ENCODE measurements at regions not wholly inside any gene's neighbourhood (a gene's known extent, or its start where the extent isn't known, plus 50 kb on each side); places are given as distances from the start of the nearest gene placed in this dataset.

- H3K27me3 ChIP-seq, result no peaks in the 10 kb centered on the region
- DNase-seq, result no peak
- H3K4me1 ChIP-seq, result no peaks in the 10 kb centered on the region
- no peak for TF ChIP-seq POLR2A (IDR thresholded peaks at IDR 0.05)
- TF ChIP-seq EP300 (IDR thresholded peaks at IDR 0.05; ENCODE audit: low read depth), result no peak
- TF ChIP-seq, protein P1, sequence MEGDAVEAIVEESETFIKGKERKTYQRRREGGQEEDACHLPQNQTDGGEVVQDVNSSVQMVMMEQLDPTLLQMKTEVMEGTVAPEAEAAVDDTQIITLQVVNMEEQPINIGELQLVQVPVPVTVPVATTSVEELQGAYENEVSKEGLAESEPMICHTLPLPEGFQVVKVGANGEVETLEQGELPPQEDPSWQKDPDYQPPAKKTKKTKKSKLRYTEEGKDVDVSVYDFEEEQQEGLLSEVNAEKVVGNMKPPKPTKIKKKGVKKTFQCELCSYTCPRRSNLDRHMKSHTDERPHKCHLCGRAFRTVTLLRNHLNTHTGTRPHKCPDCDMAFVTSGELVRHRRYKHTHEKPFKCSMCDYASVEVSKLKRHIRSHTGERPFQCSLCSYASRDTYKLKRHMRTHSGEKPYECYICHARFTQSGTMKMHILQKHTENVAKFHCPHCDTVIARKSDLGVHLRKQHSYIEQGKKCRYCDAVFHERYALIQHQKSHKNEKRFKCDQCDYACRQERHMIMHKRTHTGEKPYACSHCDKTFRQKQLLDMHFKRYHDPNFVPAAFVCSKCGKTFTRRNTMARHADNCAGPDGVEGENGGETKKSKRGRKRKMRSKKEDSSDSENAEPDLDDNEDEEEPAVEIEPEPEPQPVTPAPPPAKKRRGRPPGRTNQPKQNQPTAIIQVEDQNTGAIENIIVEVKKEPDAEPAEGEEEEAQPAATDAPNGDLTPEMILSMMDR (IDR thresholded peaks at IDR 0.05), result no peak
- TF ChIP-seq POLR2AphosphoS5 (IDR thresholded peaks at IDR 0.05), result no peak
- no peaks in the 10 kb centered on the region for H3K9me3 ChIP-seq
- WGBS, 2 donors (ENCODE audit: low coverage in 1 of 2), result 37 to 46% methylated on average over 3 to 5 of the region's 5 CpGs
- no peaks in the 10 kb centered on the region for H3K36me3 ChIP-seq
- H3K27ac ChIP-seq, result no peak overlapping the region
- in situ Hi-C loops (cut with MboI; ENCODE audit: low pct_ligation_motif_present in 1 of 4, low pct_unique_long_range_greater_than_20kb in 1 of 4, low sequenced_read_pairs in 3 of 4), result no loop called here
- intact Hi-C loops (cut with DNase I; ENCODE audit: low total_unique reads), result no loop called here
- H3K4me3 ChIP-seq, result no peak overlapping the region
Observed at GRCh38 chr18:25727281-25727985, 363.0 kb downstream of the SS18 start.

DNA sequence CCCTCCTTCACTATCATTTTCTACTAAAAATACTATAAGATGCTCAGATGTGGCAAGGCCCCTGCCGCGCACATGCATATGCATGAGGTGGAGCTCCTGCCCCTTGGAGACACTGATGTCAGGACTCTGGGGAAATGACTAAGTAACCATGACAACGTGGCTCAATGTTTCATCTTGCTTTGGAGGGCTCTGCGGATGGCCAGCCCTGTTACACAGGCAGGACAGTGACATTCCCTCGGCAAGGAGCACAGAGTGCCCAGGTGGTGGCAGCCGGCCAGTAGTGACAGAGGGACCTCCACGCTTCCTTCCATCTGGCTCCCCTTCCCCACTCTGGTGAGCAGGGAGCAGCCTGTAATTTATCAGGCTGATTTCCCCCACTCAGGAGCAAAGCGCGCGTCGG lies 364.1 kb downstream of the SS18 start:
- Histone ChIP-seq H3K27me3 (no peaks in the 10 kb centered on the region), H3K4me1 (no peaks in the 10 kb centered on the region), H3K4me3 (no peak overlapping the region), H3K9me3 (no peaks in the 10 kb centered on the region), H3K27ac (no peak overlapping the region), H3K36me3 (no peaks in the 10 kb centered on the region)
- intact Hi-C loops (cut with DNase I; ENCODE audit: low total_unique reads) (no loop called here), in situ Hi-C loops (cut with MboI; ENCODE audit: low pct_ligation_motif_present in 1 of 4, low pct_unique_long_range_greater_than_20kb in 1 of 4, low sequenced_read_pairs in 3 of 4) (no loop called here)
- no peak for DNase-seq
- no peak for TF ChIP-seq POLR2A (IDR thresholded peaks at IDR 0.05)
- TF ChIP-seq, protein P1 (IDR thresholded peaks at IDR 0.05), result no peak
- 54 to 100% methylated on average over 2 to 11 of the region's 11 CpGs for WGBS, 2 donors (ENCODE audit: low coverage in 1 of 2)

GRCh38 chr18:25725501-25725900 lies 364.9 kb downstream of the SS18 start:
- H3K27ac ChIP-seq, result no peak overlapping the region
- WGBS, 2 donors (ENCODE audit: low coverage in 1 of 2), result 60 to 63% methylated on average over 2 of the region's 2 CpGs
- no peak overlapping the region for H3K4me3 ChIP-seq
- no peaks in the 10 kb centered on the region for H3K36me3 ChIP-seq
- intact Hi-C loops (cut with DNase I; ENCODE audit: low total_unique reads), result no loop called here
- TF ChIP-seq POLR2A (IDR thresholded peaks at IDR 0.05), result no peak
- TF ChIP-seq POLR2AphosphoS5 (IDR thresholded peaks at IDR 0.05), result no peak
- TF ChIP-seq, protein P1 (IDR thresholded peaks at IDR 0.05), result no peak
- TF ChIP-seq EP300 (IDR thresholded peaks at IDR 0.05; ENCODE audit: low read depth), result no peak
- in situ Hi-C loops (cut with MboI; ENCODE audit: low pct_ligation_motif_present in 1 of 4, low pct_unique_long_range_greater_than_20kb in 1 of 4, low sequenced_read_pairs in 3 of 4), result no loop called here
- no peaks in the 10 kb centered on the region for H3K27me3 ChIP-seq
- H3K9me3 ChIP-seq, result no peaks in the 10 kb centered on the region
- no peaks in the 10 kb centered on the region for H3K4me1 ChIP-seq
- DNase-seq, result no peak

GRCh38 chr18:25724997-25725396 lies 365.4 kb downstream of the SS18 start:
- no peaks in the 10 kb centered on the region for H3K27me3 ChIP-seq
- H3K36me3 ChIP-seq, result no peaks in the 10 kb centered on the region
- DNase-seq, result no peak
- no peaks in the 10 kb centered on the region for H3K9me3 ChIP-seq
- TF ChIP-seq POLR2AphosphoS5 (IDR thresholded peaks at IDR 0.05), result no peak
- H3K27ac ChIP-seq, result no peak overlapping the region
- 69 to 79% methylated on average over 4 of the region's 4 CpGs for WGBS, 2 donors (ENCODE audit: low coverage in 1 of 2)
- H3K4me1 ChIP-seq, result no peaks in the 10 kb centered on the region
- in situ Hi-C loops (cut with MboI; ENCODE audit: low pct_ligation_motif_present in 1 of 4, low pct_unique_long_range_greater_than_20kb in 1 of 4, low sequenced_read_pairs in 3 of 4), result no loop called here
- intact Hi-C loops (cut with DNase I; ENCODE audit: low total_unique reads), result no loop called here
- H3K4me3 ChIP-seq, result no peak overlapping the region

- Histone ChIP-seq H3K27me3 (no peaks in the 10 kb centered on the region), H3K4me1 (no peaks in the 10 kb centered on the region), H3K4me3 (no peak overlapping the region), H3K36me3 (no peaks in the 10 kb centered on the region), H3K27ac (no peak overlapping the region), H3K9me3 (no peaks in the 10 kb centered on the region)
- DNase-seq, result no peak
- intact Hi-C loops (cut with DNase I; ENCODE audit: low total_unique reads) (no loop called here), in situ Hi-C loops (cut with MboI; ENCODE audit: low pct_ligation_motif_present in 1 of 4, low pct_unique_long_range_greater_than_20kb in 1 of 4, low sequenced_read_pairs in 3 of 4) (no loop called here)
- TF ChIP-seq EP300 (IDR thresholded peaks at IDR 0.05; ENCODE audit: low read depth), result no peak
- TF ChIP-seq POLR2AphosphoS5 (IDR thresholded peaks at IDR 0.05), result no peak
- TF ChIP-seq, protein P1 (IDR thresholded peaks at IDR 0.05), result no peak
- no peak for TF ChIP-seq POLR2A (IDR thresholded peaks at IDR 0.05)
- WGBS, 2 donors (ENCODE audit: low coverage in 1 of 2), result 71 to 85% methylated on average over 1 to 2 of the region's 2 CpGs
Observed at GRCh38 chr18:25724121-25724520, 366.3 kb downstream of the SS18 start.

All from transverse colon (tissue), 4 donors.